PFSK-1 (cell line): ENCODE measurements at regions not wholly inside any gene's neighbourhood (a gene's known extent, or its start where the extent isn't known, plus 50 kb on each side); places are given as distances from the start of the nearest gene placed in this dataset.

Experiments used
- FOXP2 ChIP-seq: optimal IDR thresholded peaks from 2 replicates; pipeline ENCODE3; 2011; ENCODE audit warnings: borderline replicate concordance, control low read depth, inconsistent platforms; ENCODE audit not compliant: insufficient read depth; ENCODE audit errors: extremely low read length, extremely low read depth
- POLR2AphosphoS5 ChIP-seq: IDR thresholded peaks from 2 replicates; pipeline ENCODE4 v1.6.1; 2012; ENCODE audit warnings: low read depth, mild to moderate bottlenecking, control low read depth, low read length, moderate library complexity
- SIN3A ChIP-seq: IDR thresholded peaks from 2 replicates; pipeline ENCODE4 v1.6.1; 2012; ENCODE audit warnings: mild to moderate bottlenecking, low read length, moderate library complexity, borderline replicate concordance; ENCODE audit not compliant: insufficient read depth
- TAF1 ChIP-seq: IDR thresholded peaks from 2 replicates; pipeline ENCODE4 v1.6.1; 2012; ENCODE audit warnings: low read length, control low read depth, borderline replicate concordance; ENCODE audit not compliant: insufficient read depth
- TF ChIP-seq, protein P1 (sequence below), 2 experiments: IDR thresholded peaks; 2 replicates each; pipeline versions ENCODE4 v1.6.1 to v1.8.0; 2011 to 2012; ENCODE audit warnings: low read depth in 2 of 2, low read length in 2 of 2, control low read depth in 1 of 2, inconsistent platforms in 1 of 2, mild to moderate bottlenecking in 1 of 2, moderate library complexity in 1 of 2; ENCODE audit not compliant: insufficient read depth in 1 of 2

DNA sequence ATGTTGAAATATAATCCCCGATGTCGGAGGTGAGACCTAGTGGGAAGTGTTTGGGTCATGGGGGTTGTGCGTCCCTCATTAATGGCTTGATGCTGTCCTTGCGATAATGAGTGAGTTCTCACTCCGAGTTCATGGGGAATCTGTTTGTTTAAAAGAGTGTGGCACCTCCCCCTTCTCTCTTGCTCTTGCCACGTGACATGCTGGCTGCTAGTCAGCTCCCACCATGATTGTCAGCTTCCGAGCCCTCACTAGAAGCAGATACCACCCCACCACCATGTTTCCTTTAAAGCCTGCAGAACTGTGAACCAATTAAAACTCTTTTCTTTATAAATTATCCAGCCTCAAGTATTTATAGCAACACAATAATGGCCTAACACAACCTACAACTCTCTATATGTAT lies 166.3 kb upstream of the MBNL1 start:
- TF ChIP-seq FOXP2 = no peak
- TF ChIP-seq, protein P1, sequence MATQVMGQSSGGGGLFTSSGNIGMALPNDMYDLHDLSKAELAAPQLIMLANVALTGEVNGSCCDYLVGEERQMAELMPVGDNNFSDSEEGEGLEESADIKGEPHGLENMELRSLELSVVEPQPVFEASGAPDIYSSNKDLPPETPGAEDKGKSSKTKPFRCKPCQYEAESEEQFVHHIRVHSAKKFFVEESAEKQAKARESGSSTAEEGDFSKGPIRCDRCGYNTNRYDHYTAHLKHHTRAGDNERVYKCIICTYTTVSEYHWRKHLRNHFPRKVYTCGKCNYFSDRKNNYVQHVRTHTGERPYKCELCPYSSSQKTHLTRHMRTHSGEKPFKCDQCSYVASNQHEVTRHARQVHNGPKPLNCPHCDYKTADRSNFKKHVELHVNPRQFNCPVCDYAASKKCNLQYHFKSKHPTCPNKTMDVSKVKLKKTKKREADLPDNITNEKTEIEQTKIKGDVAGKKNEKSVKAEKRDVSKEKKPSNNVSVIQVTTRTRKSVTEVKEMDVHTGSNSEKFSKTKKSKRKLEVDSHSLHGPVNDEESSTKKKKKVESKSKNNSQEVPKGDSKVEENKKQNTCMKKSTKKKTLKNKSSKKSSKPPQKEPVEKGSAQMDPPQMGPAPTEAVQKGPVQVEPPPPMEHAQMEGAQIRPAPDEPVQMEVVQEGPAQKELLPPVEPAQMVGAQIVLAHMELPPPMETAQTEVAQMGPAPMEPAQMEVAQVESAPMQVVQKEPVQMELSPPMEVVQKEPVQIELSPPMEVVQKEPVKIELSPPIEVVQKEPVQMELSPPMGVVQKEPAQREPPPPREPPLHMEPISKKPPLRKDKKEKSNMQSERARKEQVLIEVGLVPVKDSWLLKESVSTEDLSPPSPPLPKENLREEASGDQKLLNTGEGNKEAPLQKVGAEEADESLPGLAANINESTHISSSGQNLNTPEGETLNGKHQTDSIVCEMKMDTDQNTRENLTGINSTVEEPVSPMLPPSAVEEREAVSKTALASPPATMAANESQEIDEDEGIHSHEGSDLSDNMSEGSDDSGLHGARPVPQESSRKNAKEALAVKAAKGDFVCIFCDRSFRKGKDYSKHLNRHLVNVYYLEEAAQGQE (IDR thresholded peaks at IDR 0.05; ENCODE audit: insufficient read depth in 1 of 2, low read depth in 2 of 2, low read length in 2 of 2) = no peak
- no peak for TF ChIP-seq SIN3A
- TF ChIP-seq TAF1 = no peak
- no peak for TF ChIP-seq POLR2AphosphoS5

DNA sequence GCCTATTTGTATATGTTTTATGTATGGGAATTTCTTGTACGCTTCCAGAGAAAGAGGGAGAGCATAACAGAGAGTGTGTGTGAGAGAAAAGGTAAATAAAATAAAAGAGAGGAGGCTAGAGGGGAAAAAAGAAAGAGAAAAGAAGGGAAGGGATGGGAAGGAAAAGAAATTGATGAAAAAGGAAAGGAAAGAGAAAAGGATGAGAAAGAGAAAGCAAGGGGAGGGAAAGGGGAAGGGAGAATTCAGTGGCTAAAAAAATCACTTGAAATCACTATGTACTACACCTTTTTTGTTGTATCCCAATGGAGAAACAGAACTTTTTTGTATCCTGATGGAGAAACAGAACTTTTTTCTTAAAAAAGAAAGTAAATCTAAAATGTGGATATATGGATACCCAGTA lies 165.5 kb upstream of the MBNL1 start:
- TF ChIP-seq POLR2AphosphoS5 (no peak), FOXP2 (no peak), SIN3A (no peak), TAF1 (no peak)
- TF ChIP-seq, protein P1 (IDR thresholded peaks at IDR 0.05; ENCODE audit: insufficient read depth in 1 of 2, low read depth in 2 of 2, low read length in 2 of 2) = no peak

DNA sequence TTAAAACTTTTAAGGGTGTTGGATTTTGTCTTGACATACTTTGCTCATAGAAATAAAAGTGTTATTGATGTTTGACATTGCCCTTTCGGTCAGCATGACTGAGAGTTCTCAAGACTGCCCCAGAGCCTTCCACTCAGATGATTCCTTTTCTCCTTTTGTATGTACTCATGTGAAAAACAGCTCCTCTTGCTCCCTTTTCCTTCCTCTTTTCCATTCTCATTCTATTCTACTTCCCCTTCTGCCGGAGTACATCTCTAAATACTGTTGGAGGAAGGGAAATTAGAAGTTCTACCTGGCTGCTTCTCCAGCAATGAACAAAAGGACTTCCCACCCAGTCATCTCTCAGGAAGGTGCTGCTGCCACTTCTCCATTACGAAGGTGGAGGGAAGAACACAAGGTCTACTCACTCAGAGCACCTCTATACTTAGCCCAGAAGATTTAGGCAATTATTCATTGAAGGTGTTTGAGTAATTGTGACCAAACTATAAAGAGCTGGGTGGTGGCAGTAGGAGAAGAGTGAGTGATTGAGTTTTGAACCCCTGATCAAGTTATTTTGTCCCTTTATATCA lies 163.8 kb upstream of the MBNL1 start:
- TF ChIP-seq, protein P1 (IDR thresholded peaks at IDR 0.05; ENCODE audit: insufficient read depth in 1 of 2, low read depth in 2 of 2, low read length in 2 of 2) = no peak
- no peak for TF ChIP-seq FOXP2
- no peak for TF ChIP-seq SIN3A
- no peak for TF ChIP-seq POLR2AphosphoS5
- no peak for TF ChIP-seq TAF1

DNA sequence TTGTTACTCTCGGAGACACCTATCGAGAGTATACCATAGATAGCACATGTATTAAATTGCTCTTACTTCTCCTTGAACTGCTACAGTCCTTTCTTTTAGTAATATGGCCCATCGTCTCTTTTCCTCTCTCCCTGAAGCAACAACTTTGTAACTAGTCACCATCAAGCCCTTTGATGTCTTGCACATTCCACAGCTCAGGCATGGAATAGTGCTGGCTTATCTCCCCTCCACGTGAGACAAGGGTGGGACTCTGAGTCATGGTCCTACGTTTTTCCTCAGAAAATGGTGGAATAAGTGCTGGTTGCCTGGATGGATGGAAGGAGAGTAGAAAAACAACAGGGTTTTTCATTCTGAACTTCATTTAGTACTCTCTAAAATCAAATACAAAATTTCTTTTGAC lies 163.3 kb upstream of the MBNL1 start:
- TF ChIP-seq TAF1 (no peak), SIN3A (no peak), FOXP2 (no peak), POLR2AphosphoS5 (no peak)
- TF ChIP-seq, protein P1 (IDR thresholded peaks at IDR 0.05; ENCODE audit: insufficient read depth in 1 of 2, low read depth in 2 of 2, low read length in 2 of 2) = no peak
